ENCODE measurements at regions not wholly inside any gene's neighbourhood (a gene's known extent, or its start where the extent isn't known, plus 50 kb on each side); places are given as distances from the start of the nearest gene placed in this dataset.

GRCh38 chr21:34192646-34193285, 119.4 kb downstream of the MRPS6 start:
- in situ Hi-C loops (cut with HindIII; ENCODE audit: low pct_unique_long_range_greater_than_20kb, low sequenced_read_pairs) (no loop called here), intact Hi-C loops (cut with micrococcal nuclease; ENCODE audit: unreplicated experiment) (no loop called here)
- TF ChIP-seq SIN3A (IDR thresholded peaks at IDR 0.05; ENCODE audit: borderline replicate concordance, insufficient read depth, low read depth, low read length) (no peak), TCF7L2 (IDR thresholded peaks at IDR 0.05; ENCODE audit: low read depth, low read length) (no peak), POLR2AphosphoS5 (IDR thresholded peaks at IDR 0.05; ENCODE audit: low read depth, low read length) (no peak), CTCF (IDR thresholded peaks at IDR 0.05) (no peak)
- H3K27ac ChIP-seq (ENCODE audit: low read length) = no peak overlapping the region
- no peaks in the 10 kb centered on the region for H3K27me3 ChIP-seq (ENCODE audit: control insufficient read depth, insufficient read depth, low read length)
- ChIA-PET POLR2A (no interaction called here), CTCF (no interaction called here)
- no peaks in the 10 kb centered on the region for H3K9me3 ChIP-seq (ENCODE audit: control insufficient read depth, insufficient read depth, low read depth, low read length)
- ATAC-seq = no peak
- no peaks in the 10 kb centered on the region for H3K4me1 ChIP-seq (ENCODE audit: control insufficient read depth, insufficient read depth, low read length)
- no peak overlapping the region for H3K4me3 ChIP-seq (ENCODE audit: low read depth in 2 of 2, low read length in 2 of 2)
- BruUV-seq (replicated peaks) = no TSS peak
- no peaks in the 10 kb centered on the region for H3K36me3 ChIP-seq (ENCODE audit: control insufficient read depth, insufficient read depth, low read length)
- no peak for DNase-seq (ENCODE audit: low read depth, low spot score)

DNA sequence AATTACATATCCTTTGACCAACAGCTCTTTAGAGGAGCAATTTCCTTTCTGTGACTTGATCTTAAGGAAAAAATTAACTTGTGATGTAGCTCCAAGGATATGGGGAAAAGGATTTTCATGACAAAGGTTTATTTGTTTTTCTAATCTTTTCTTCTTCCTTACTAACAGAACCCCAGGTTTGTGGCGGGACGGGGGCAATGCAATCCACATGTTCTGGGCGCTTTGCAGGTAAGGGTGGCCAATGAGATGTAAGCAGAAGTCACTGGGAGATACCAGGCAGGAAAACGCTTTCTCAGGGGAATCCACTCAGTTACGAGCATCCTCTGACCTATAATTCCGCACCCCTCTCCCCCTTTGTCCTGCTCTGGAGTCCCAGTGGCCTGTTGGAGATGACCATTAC, 122.0 kb downstream of the MRPS6 start:
- ATAC-seq (no peak), DNase-seq (ENCODE audit: low read depth, low spot score) (no peak)
- no peaks in the 10 kb centered on the region for H3K36me3 ChIP-seq (ENCODE audit: control insufficient read depth, insufficient read depth, low read length)
- peaks cover 15% of the 10 kb centered on the region for H3K4me1 ChIP-seq (ENCODE audit: control insufficient read depth, insufficient read depth, low read length)
- intact Hi-C loops (cut with micrococcal nuclease; ENCODE audit: unreplicated experiment) = no loop called here
- no TSS peak for BruUV-seq (replicated peaks)
- in situ Hi-C loops (cut with HindIII; ENCODE audit: low pct_unique_long_range_greater_than_20kb, low sequenced_read_pairs) = no loop called here
- no peaks in the 10 kb centered on the region for H3K27me3 ChIP-seq (ENCODE audit: control insufficient read depth, insufficient read depth, low read length)
- CTCF ChIA-PET = no interaction called here
- no peak overlapping the region for H3K4me3 ChIP-seq (ENCODE audit: low read depth in 2 of 2, low read length in 2 of 2)
- H3K9me3 ChIP-seq (ENCODE audit: control insufficient read depth, insufficient read depth, low read depth, low read length) = no peaks in the 10 kb centered on the region
- no peak overlapping the region for H3K27ac ChIP-seq (ENCODE audit: low read length)
- POLR2A ChIA-PET = no interaction called here
- TF ChIP-seq CTCF (IDR thresholded peaks at IDR 0.05) (no peak), SIN3A (IDR thresholded peaks at IDR 0.05; ENCODE audit: borderline replicate concordance, insufficient read depth, low read depth, low read length) (no peak), TCF7L2 (IDR thresholded peaks at IDR 0.05; ENCODE audit: low read depth, low read length) (no peak), POLR2AphosphoS5 (IDR thresholded peaks at IDR 0.05; ENCODE audit: low read depth, low read length) (no peak), REST (IDR thresholded peaks at IDR 0.05; ENCODE audit: insufficient read depth in 1 of 2, low read depth in 2 of 2, low read length in 1 of 2) (no peak)

All from Panc1 (cell line).